K562 (cell line): ENCODE measurements at regions not wholly inside any gene's neighbourhood (a gene's known extent, or its start where the extent isn't known, plus 50 kb on each side); places are given as distances from the start of the nearest gene placed in this dataset.

ENCODE experiments used
- ATAC-seq: fragments of 200-7000 bp; cut with Tn5 transposase; 3 replicates; pipeline ENCODE4 v1.9.1; 2020; ENCODE audit warnings: moderate library complexity
- BruUV-seq: library from RNA; stranded (reverse); fragments of 400-500 nt; replicated peaks from 2 replicates; lab custom pipeline; 2021; lab: Mats Ljungman, UMichigan
- CTCF ChIA-PET: fragments of 300-600 bp; formaldehyde crosslinking; extraction: SDS; loops from one replicate; lab custom pipeline; 2021; ENCODE audit warnings: low intra/inter-chr PET ratio; lab: Yijun Ruan, JAX
- POLR2A ChIA-PET: fragments of 300-600, 350-650 bp; sonication (Branson Sonifier 250); formaldehyde crosslinking; extraction: SDS; loops from one replicate; lab custom pipeline; 2021; ENCODE audit warnings: antibody characterized with exemption, inconsistent platforms; lab: Yijun Ruan, JAX
- DNase-seq, 4 experiments: peaks; one replicate each; pipeline versions ENCODE4 v3.0.0 to v3.0.0-alpha.2; 2011 to 2018; ENCODE audit warnings: low spot score in 3 of 4, mixed read lengths in 3 of 4; ENCODE audit errors: extremely low read depth in 1 of 4
- FAIRE-seq: peaks from 2 replicates; lab custom pipeline; 2011; peaks lifted over from hg19 to GRCh38; lab: Jason Lieb, UNC
- H2AFZ ChIP-seq: 2 replicates; pipeline ENCODE4 v1.6.0; 2011; ENCODE audit warnings: low read depth, low read length, control low read depth, inconsistent platforms
- H3K27ac ChIP-seq: fragments of 200-600 bp; 3 replicates; pipeline ENCODE4 v1.8.0; 2011; ENCODE audit warnings: low read depth, mild to moderate bottlenecking, control low read depth, inconsistent platforms, low read length, moderate library complexity, mixed read lengths; ENCODE audit errors: extremely low read depth
- H3K27me3 ChIP-seq, 2 experiments: fragments of 300-600 bp in 1 of 2; 2 replicates in 1 of 2; 3 replicates in 1 of 2; pipeline versions ENCODE4 v1.6.0 to v1.8.0; 2011; ENCODE audit warnings: inconsistent platforms in 2 of 2, low read length in 2 of 2, mild to moderate bottlenecking in 1 of 2, mixed read lengths in 1 of 2, moderate library complexity in 1 of 2; ENCODE audit not compliant: control insufficient read depth in 2 of 2, insufficient read depth in 2 of 2
- H3K36me3 ChIP-seq: fragments of 300-600 bp; 3 replicates; pipeline ENCODE4 v1.8.0; 2011; ENCODE audit warnings: mild to moderate bottlenecking, low read length, inconsistent platforms; ENCODE audit not compliant: control insufficient read depth, insufficient read depth
- H3K4me1 ChIP-seq, 2 experiments: fragments of 200-600 bp in 1 of 2; replicated peaks in 1 of 2; 2 replicates in 1 of 2; 3 replicates in 1 of 2; pipeline versions ENCODE4 v1.5.1 to v1.8.0; 2011; ENCODE audit warnings: inconsistent platforms in 2 of 2, low read length in 2 of 2, mild to moderate bottlenecking in 1 of 2, mixed read lengths in 1 of 2, moderate library complexity in 1 of 2; ENCODE audit not compliant: control insufficient read depth in 2 of 2, insufficient read depth in 2 of 2
- H3K4me2 ChIP-seq: 2 replicates; pipeline ENCODE4 v1.6.1; 2011; ENCODE audit warnings: low read length, control low read depth, inconsistent platforms, mixed read lengths; ENCODE audit not compliant: insufficient read depth
- H3K4me3 ChIP-seq: fragments of 200-600 bp; sonication (generic), shearing (Covaris generic); 2 replicates; pipeline ENCODE4 v1.5.1; 2016; ENCODE audit warnings: control low read depth, inconsistent platforms
- H3K79me2 ChIP-seq: fragments of 200-600 bp; 3 replicates; pipeline ENCODE4 v1.8.0; 2011; ENCODE audit warnings: low read length, inconsistent platforms; ENCODE audit not compliant: control insufficient read depth, insufficient read depth
- H3K9ac ChIP-seq, 2 experiments: 2 replicates each; pipeline versions ENCODE4 v1.6.0 to v1.6.1; 2011; ENCODE audit warnings: low read depth in 2 of 2, low read length in 2 of 2, control low read depth in 1 of 2, inconsistent platforms in 1 of 2, mild to moderate bottlenecking in 1 of 2, mixed read lengths in 1 of 2; ENCODE audit not compliant: insufficient read depth in 1 of 2
- H3K9me1 ChIP-seq: one replicate; pipeline ENCODE4 v1.6.0; 2011; ENCODE audit warnings: inconsistent platforms, mild to moderate bottlenecking, low read length, moderate library complexity; ENCODE audit not compliant: control insufficient read depth, insufficient read depth
- H3K9me3 ChIP-seq: replicated peaks from 2 replicates; pipeline ENCODE4 v1.5.1; 2011; ENCODE audit warnings: low read depth, low read length, inconsistent platforms; ENCODE audit not compliant: control insufficient read depth, insufficient read depth
- H4K20me1 ChIP-seq: replicated peaks from 2 replicates; pipeline ENCODE4 v1.6.1; 2011; ENCODE audit warnings: low read length, inconsistent platforms, mixed read lengths; ENCODE audit not compliant: control insufficient read depth, insufficient read depth
- DDX20 ChIP-seq: fragments of 450-650 bp; IDR thresholded peaks from 2 replicates; pipeline ENCODE4 v1.6.1; 2016; ENCODE audit warnings: missing genetic modification characterization, low read depth, mild to moderate bottlenecking, missing compliant biosample characterization, moderate library complexity
- EP300 ChIP-seq: IDR thresholded peaks from 2 replicates; pipeline ENCODE4 v1.6.1; 2012; ENCODE audit warnings: low read length, improper control_type of control experiment
- FOSL1 ChIP-seq: fragments of 200-800 bp; sonication (Bioruptor generic); conservative IDR thresholded peaks from 2 replicates; pipeline ENCODE4 v1.6.1; 2016; ENCODE audit warnings: missing genetic modification characterization, missing compliant biosample characterization
- FOXJ3 ChIP-seq: sonication (generic); formaldehyde crosslinking; IDR thresholded peaks from 2 replicates; pipeline ENCODE4 v1.4.0; 2020; ENCODE audit warnings: mild to moderate bottlenecking, missing genetic modification reagents
- GMEB1 ChIP-seq: fragments of 250-450 bp; sonication (Bioruptor Pico); IDR thresholded peaks from 2 replicates; pipeline ENCODE4 v1.4.0; 2020; ENCODE audit warnings: mild to moderate bottlenecking
- MAX ChIP-seq: sonication (generic); formaldehyde crosslinking; IDR thresholded peaks from 2 replicates; pipeline ENCODE4 v1.9.0; 2022; ENCODE audit warnings: mild to moderate bottlenecking, missing genetic modification reagents
- NFXL1 ChIP-seq: fragments of 450-650 bp; formaldehyde crosslinking; IDR thresholded peaks from 2 replicates; pipeline ENCODE4 v1.4.0; 2021; ENCODE audit warnings: mild to moderate bottlenecking
- NKRF ChIP-seq: fragments of 450-650 bp; IDR thresholded peaks from 2 replicates; pipeline ENCODE4 v1.6.1; 2016; ENCODE audit warnings: borderline replicate concordance
- NRF1 ChIP-seq, 2 experiments: fragments of 450-650 bp; IDR thresholded peaks in 1 of 2; conservative IDR thresholded peaks in 1 of 2; 2 replicates each; pipeline ENCODE4 v1.6.1; 2014; ENCODE audit warnings: mild to moderate bottlenecking in 2 of 2
- RFX7 ChIP-seq: fragments of 250-450 bp; sonication (Bioruptor Pico); IDR thresholded peaks from 2 replicates; pipeline ENCODE4 v1.5.1; 2021; ENCODE audit warnings: mild to moderate bottlenecking
- SRF ChIP-seq, 2 experiments: fragments of 250-450, 450-650 bp in 1 of 2; sonication (Bioruptor Pico) in 1 of 2; sonication (generic) in 1 of 2; formaldehyde crosslinking; IDR thresholded peaks; 2 replicates each; pipeline versions ENCODE4 v1.5.0 to v1.5.1; 2020 to 2022; ENCODE audit warnings: mild to moderate bottlenecking in 1 of 2, missing genetic modification reagents in 1 of 2
- TAL1 ChIP-seq: fragments of 450-650 bp; IDR thresholded peaks from 2 replicates; pipeline ENCODE4 v1.6.1; 2016; ENCODE audit warnings: mild to moderate bottlenecking
- TSC22D4 ChIP-seq: fragments of 450-650 bp; IDR thresholded peaks from 2 replicates; pipeline ENCODE4 v1.6.1; 2016; ENCODE audit warnings: missing genetic modification characterization, missing biosample characterization, control low read depth
- WGBS: fragments of 100-300 bp; shearing (Covaris generic); methylation state at CpG from one replicate; pipeline ENCODE4 v1.1.6; 2016; ENCODE audit warnings: low coverage, mixed read lengths; ENCODE audit not compliant: insufficient coverage; ENCODE audit errors: missing lambda C conversion rate; 5-methylcytosine and 5-hydroxymethylcytosine counted together
- in situ Hi-C: fragments of 300-500 bp; cut with MboI; formaldehyde crosslinking; loops from 4 replicates; pipeline ENCODE4 v1.15.0; 2018; ENCODE audit warnings: inconsistent platforms, mixed read lengths
- intact Hi-C: fragments of 100-400 bp; cut with micrococcal nuclease; formaldehyde crosslinking; loops from 2 replicates; pipeline ENCODE4 v1.14.2; 2022

GRCh38 chr13:50463719-50464118 is 379.8 kb downstream of the DLEU7 start:
- Histone ChIP-seq H3K9ac (no peak overlapping the region), H3K27ac (no peak overlapping the region), H3K4me3 (no peak overlapping the region), H3K36me3 (no peaks in the 10 kb centered on the region; the same call in 2 of the 3 replicates), H3K9me1 (no peaks in the 10 kb centered on the region), H4K20me1 (no peaks in the 10 kb centered on the region), H3K4me2 (no peak overlapping the region), H3K9me3 (no peaks in the 10 kb centered on the region), H2AFZ (no peak overlapping the region), H3K79me2 (no peaks in the 10 kb centered on the region), H3K4me1 (peaks cover 0 to 20% of the 10 kb centered on the region in 2 experiments; a peak in 2 of 5 replicates), H3K27me3 (no peaks in the 10 kb centered on the region)
- no TSS peak for BruUV-seq
- ChIA-PET CTCF (no interaction called here), POLR2A (no interaction called here)
- in situ Hi-C loops, result no loop called here
- WGBS, result 95% methylated on average over 3 of the region's 3 CpGs
- ATAC-seq, result no peak
- no peak for TF ChIP-seq TSC22D4 (tag)
- no peak for TF ChIP-seq TAL1
- TF ChIP-seq NFXL1 (CRISPR knock-in tag), result no peak
- no peak for TF ChIP-seq FOSL1 (tag)
- no peak for TF ChIP-seq NRF1 (conservative IDR thresholded peaks at IDR 0.05 in 1 of 2, IDR thresholded peaks at IDR 0.05 in 1 of 2)
- TF ChIP-seq NKRF, result no peak
- TF ChIP-seq SRF (CRISPR knock-in tag; IDR thresholded peaks at IDR 0.05), result no peak
- TF ChIP-seq DDX20 (tag), result no peak
- TF ChIP-seq GMEB1, result no peak
- no peak for TF ChIP-seq MAX (CRISPR knock-in tag)
- TF ChIP-seq EP300, result no peak
- no peak for TF ChIP-seq RFX7
- no peak for TF ChIP-seq FOXJ3 (CRISPR knock-in tag)
- no peak for DNase-seq
- no peak for FAIRE-seq
- intact Hi-C loops, result no loop called here
